ENCODE measurements at regions not wholly inside any gene's neighbourhood (a gene's known extent, or its start where the extent isn't known, plus 50 kb on each side); places are given as distances from the start of the nearest gene placed in this dataset.

DNA sequence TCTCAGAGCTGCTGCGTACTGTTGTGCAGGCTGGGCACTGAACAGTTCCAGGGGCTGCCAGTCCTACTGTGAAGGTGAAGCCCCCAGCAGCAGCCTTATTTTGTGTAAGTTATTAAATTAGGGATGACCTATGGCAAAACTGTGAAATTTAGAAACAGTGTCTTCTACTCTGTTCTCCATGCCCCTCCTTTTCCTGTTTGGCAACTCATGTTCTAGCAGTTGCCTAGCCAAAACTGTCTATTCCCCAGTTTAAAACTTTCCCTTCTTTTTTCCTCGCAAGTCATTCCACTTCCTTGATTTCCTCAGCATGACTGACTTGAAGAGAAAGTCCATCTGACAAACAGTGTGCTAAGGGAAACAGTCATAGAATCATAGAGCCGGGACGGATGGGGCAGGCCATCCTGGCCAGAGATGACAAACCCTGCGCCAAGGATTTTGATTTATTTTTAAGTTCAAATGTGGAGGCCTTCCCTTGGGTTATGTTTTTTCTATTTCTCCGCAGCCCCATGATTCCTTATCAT is 78.1 kb upstream of the OLFM4 start:
- Mint-ChIP-seq H3K27me3 (ENCODE audit: low read depth) (peaks cover 15% of the 10 kb centered on the region), H3K9me3 (peaks cover 3% of the 10 kb centered on the region in 2 experiments; a peak in 2 of 5 replicates), H3K36me3 (ENCODE audit: insufficient read depth in 1 of 3, low read depth in 3 of 3) (no peaks in the 10 kb centered on the region; a peak in 1 of 7 replicates), H3K4me1 (peaks cover 25 to 58% of the 10 kb centered on the region in 2 experiments), H3K4me3 (no peak overlapping the region), H3K27ac (no peak overlapping the region; a peak in 1 of 7 replicates)
- H3K79me1 ChIP-seq (ENCODE audit: insufficient read depth, low read depth, low read length, poor library complexity, severe bottlenecking) = no peaks in the 10 kb centered on the region
- no peak overlapping the region for H4K5ac ChIP-seq (ENCODE audit: insufficient read length, low read depth, low read length)
- no peak overlapping the region for H4K91ac ChIP-seq (ENCODE audit: insufficient read length, low read depth, low read length)
- H3K79me2 ChIP-seq (ENCODE audit: insufficient read depth, low read length) = no peaks in the 10 kb centered on the region
- no peak overlapping the region for H2AK5ac ChIP-seq (ENCODE audit: insufficient read length, low read length)
- no peak overlapping the region for H3K14ac ChIP-seq (ENCODE audit: insufficient read depth, low read length)
- no peak overlapping the region for H3K56ac ChIP-seq (ENCODE audit: insufficient read length, low read depth, low read length)
- H4K8ac ChIP-seq (replicated peaks; ENCODE audit: insufficient read length, low read depth, low read length) = no peak overlapping the region
- H3K23ac ChIP-seq (ENCODE audit: insufficient read length, low read depth, low read length) = no peak overlapping the region
- H2BK15ac ChIP-seq (ENCODE audit: low read depth, low read length) = no peak overlapping the region
- H3K18ac ChIP-seq (ENCODE audit: insufficient read length, low read depth, low read length) = no peak overlapping the region
- H4K20me1 ChIP-seq (ENCODE audit: control insufficient read depth, insufficient read depth, insufficient read length) = no peaks in the 10 kb centered on the region
- H3K23me2 ChIP-seq (ENCODE audit: insufficient read length, low read depth, low read length, poor library complexity, severe bottlenecking) = no peaks in the 10 kb centered on the region
- H2AFZ ChIP-seq (ENCODE audit: low read length) = no peak overlapping the region
- H3K4me2 ChIP-seq (ENCODE audit: insufficient read depth, insufficient read length, low read length) = no peak overlapping the region
- H2BK120ac ChIP-seq (ENCODE audit: low read depth, low read length, poor library complexity, severe bottlenecking) = no peak overlapping the region
- no peak overlapping the region for H2BK5ac ChIP-seq (ENCODE audit: insufficient read length, low read length)
- no peak overlapping the region for H2BK20ac ChIP-seq (ENCODE audit: low read depth, low read length, poor library complexity, severe bottlenecking)
- H3K9ac ChIP-seq (ENCODE audit: extremely low read depth, insufficient read length, low read length) = no peak overlapping the region
- TF ChIP-seq, protein P1, sequence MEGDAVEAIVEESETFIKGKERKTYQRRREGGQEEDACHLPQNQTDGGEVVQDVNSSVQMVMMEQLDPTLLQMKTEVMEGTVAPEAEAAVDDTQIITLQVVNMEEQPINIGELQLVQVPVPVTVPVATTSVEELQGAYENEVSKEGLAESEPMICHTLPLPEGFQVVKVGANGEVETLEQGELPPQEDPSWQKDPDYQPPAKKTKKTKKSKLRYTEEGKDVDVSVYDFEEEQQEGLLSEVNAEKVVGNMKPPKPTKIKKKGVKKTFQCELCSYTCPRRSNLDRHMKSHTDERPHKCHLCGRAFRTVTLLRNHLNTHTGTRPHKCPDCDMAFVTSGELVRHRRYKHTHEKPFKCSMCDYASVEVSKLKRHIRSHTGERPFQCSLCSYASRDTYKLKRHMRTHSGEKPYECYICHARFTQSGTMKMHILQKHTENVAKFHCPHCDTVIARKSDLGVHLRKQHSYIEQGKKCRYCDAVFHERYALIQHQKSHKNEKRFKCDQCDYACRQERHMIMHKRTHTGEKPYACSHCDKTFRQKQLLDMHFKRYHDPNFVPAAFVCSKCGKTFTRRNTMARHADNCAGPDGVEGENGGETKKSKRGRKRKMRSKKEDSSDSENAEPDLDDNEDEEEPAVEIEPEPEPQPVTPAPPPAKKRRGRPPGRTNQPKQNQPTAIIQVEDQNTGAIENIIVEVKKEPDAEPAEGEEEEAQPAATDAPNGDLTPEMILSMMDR (conservative IDR thresholded peaks at IDR 0.05) = no peak
- H3T11ph ChIP-seq (ENCODE audit: low read length) = no peak overlapping the region
- no peaks in the 10 kb centered on the region for H3K9me3 ChIP-seq (ENCODE audit: control insufficient read depth, low read depth, low read length)
- H2BK12ac ChIP-seq (ENCODE audit: insufficient read length, low read depth, low read length) = no peak overlapping the region
- H3K27ac ChIP-seq (ENCODE audit: insufficient read length, low read depth, low read length) = no peak overlapping the region
- H3K4ac ChIP-seq (ENCODE audit: low read depth, low read length) = no peak overlapping the region
- DNase-seq = no peak
- H3K4me1 ChIP-seq (ENCODE audit: insufficient read depth, low read length) = peaks cover 15% of the 10 kb centered on the region; the same call in 1 of the 2 replicates
- WGBS (ENCODE audit: extremely low coverage, insufficient read length, low lambda C conversion rate) = no CpG with 5 or more reads among the region's 6 CpGs
- H3K27me3 ChIP-seq (ENCODE audit: insufficient read depth, low read length) = no peaks in the 10 kb centered on the region; the same call in 1 of the 2 replicates
